ENCODE measurements at regions not wholly inside any gene's neighbourhood (a gene's known extent, or its start where the extent isn't known, plus 50 kb on each side); places are given as distances from the start of the nearest gene placed in this dataset.

GRCh38 chr15:25242957-25243799 lies 195.6 kb downstream of the UBE3A start:
- TF ChIP-seq, protein P1, sequence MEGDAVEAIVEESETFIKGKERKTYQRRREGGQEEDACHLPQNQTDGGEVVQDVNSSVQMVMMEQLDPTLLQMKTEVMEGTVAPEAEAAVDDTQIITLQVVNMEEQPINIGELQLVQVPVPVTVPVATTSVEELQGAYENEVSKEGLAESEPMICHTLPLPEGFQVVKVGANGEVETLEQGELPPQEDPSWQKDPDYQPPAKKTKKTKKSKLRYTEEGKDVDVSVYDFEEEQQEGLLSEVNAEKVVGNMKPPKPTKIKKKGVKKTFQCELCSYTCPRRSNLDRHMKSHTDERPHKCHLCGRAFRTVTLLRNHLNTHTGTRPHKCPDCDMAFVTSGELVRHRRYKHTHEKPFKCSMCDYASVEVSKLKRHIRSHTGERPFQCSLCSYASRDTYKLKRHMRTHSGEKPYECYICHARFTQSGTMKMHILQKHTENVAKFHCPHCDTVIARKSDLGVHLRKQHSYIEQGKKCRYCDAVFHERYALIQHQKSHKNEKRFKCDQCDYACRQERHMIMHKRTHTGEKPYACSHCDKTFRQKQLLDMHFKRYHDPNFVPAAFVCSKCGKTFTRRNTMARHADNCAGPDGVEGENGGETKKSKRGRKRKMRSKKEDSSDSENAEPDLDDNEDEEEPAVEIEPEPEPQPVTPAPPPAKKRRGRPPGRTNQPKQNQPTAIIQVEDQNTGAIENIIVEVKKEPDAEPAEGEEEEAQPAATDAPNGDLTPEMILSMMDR (IDR thresholded peaks at IDR 0.05; ENCODE audit: extremely low read depth, insufficient read depth, missing control alignments), result no peak
- no peak for DNase-seq (ENCODE audit: low spot score)
- in situ Hi-C loops (cut with MboI; ENCODE audit: low pct_unique_long_range_greater_than_20kb, low sequenced_read_pairs, unreplicated experiment), result no loop called here

- TF ChIP-seq, protein P1 (IDR thresholded peaks at IDR 0.05; ENCODE audit: extremely low read depth, insufficient read depth, missing control alignments), result no peak
- in situ Hi-C loops (cut with MboI; ENCODE audit: low pct_unique_long_range_greater_than_20kb, low sequenced_read_pairs, unreplicated experiment), result no loop called here
- no peak for DNase-seq (ENCODE audit: low spot score)
Observed at GRCh38 chr15:25243800-25244097, 195.1 kb downstream of the UBE3A start.

- in situ Hi-C loops (cut with MboI; ENCODE audit: low pct_unique_long_range_greater_than_20kb, low sequenced_read_pairs, unreplicated experiment), result no loop called here
- DNase-seq (ENCODE audit: low spot score), result no peak
- TF ChIP-seq, protein P1 (IDR thresholded peaks at IDR 0.05; ENCODE audit: extremely low read depth, insufficient read depth, missing control alignments), result no peak
Observed at GRCh38 chr15:25244731-25245585, 193.9 kb downstream of the UBE3A start.

- in situ Hi-C loops (cut with MboI; ENCODE audit: low pct_unique_long_range_greater_than_20kb, low sequenced_read_pairs, unreplicated experiment), result no loop called here
- DNase-seq (ENCODE audit: low spot score), result no peak
- TF ChIP-seq, protein P1 (IDR thresholded peaks at IDR 0.05; ENCODE audit: extremely low read depth, insufficient read depth, missing control alignments), result no peak
Observed at GRCh38 chr15:25245801-25246622, 192.8 kb downstream of the UBE3A start.

- in situ Hi-C loops (cut with MboI; ENCODE audit: low pct_unique_long_range_greater_than_20kb, low sequenced_read_pairs, unreplicated experiment), result no loop called here
- no peak for DNase-seq (ENCODE audit: low spot score)
- TF ChIP-seq, protein P1 (IDR thresholded peaks at IDR 0.05; ENCODE audit: extremely low read depth, insufficient read depth, missing control alignments), result no peak
Observed at GRCh38 chr15:25246641-25247406, 192.0 kb downstream of the UBE3A start.

All from GM13977 (cell line).